ENCODE measurements at regions not wholly inside any gene's neighbourhood (a gene's known extent, or its start where the extent isn't known, plus 50 kb on each side); places are given as distances from the start of the nearest gene placed in this dataset.

DNA sequence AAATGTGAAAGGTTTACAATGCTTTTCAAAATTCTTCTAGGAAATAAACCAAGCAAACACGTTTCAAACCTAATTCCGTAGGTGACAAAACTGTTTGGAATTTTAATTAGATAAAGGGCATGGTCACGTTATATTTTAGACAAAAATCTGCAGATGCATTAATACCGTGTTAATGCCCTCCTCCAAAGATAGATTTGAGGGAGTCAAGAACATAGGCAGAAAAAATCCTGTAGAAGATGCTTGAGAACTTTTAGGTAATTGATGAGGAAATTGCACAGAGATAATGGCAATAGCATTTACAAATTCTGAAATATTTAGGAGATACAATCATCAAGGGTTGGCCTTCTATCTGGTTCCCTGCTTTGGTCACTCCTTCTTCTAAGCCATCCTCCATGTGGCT lies 212.6 kb downstream of the TMTC3 start:
- POLR2A ChIA-PET, result no interaction called here
- Histone ChIP-seq H3K36me3 (ENCODE audit: control insufficient read depth in 2 of 2, insufficient read depth in 1 of 2, low read length in 2 of 2) (no peaks in the 10 kb centered on the region), H3K4me3 (ENCODE audit: low read depth, low read length) (no peak overlapping the region), H3K9me3 (ENCODE audit: control insufficient read depth, insufficient read depth, low read depth, low read length) (no peaks in the 10 kb centered on the region), H3K4me1 (ENCODE audit: control insufficient read depth, insufficient read depth, low read length) (no peaks in the 10 kb centered on the region), H3K27ac (ENCODE audit: extremely low read depth, low read depth, low read length) (no peak overlapping the region)
- TF ChIP-seq KLF1 (tag by site-specific recombination; IDR thresholded peaks at IDR 0.05) (no peak), ZBTB17 (tag by site-specific recombination; IDR thresholded peaks at IDR 0.05) (no peak), BCL11B (tag by site-specific recombination; IDR thresholded peaks at IDR 0.05; ENCODE audit: low read depth) (no peak), GLI4 (tag by site-specific recombination; IDR thresholded peaks at IDR 0.05) (no peak), ZNF184 (tag by site-specific recombination; IDR thresholded peaks at IDR 0.05) (no peak), KLF7 (tag by site-specific recombination; IDR thresholded peaks at IDR 0.05; ENCODE audit: borderline replicate concordance) (no peak), ZNF341 (tag by site-specific recombination; IDR thresholded peaks at IDR 0.05; ENCODE audit: low read depth) (no peak), ZNF514 (tag by site-specific recombination; IDR thresholded peaks at IDR 0.05) (no peak), ZNF792 (tag by site-specific recombination; IDR thresholded peaks at IDR 0.05) (no peak), ZBTB21 (tag by site-specific recombination; IDR thresholded peaks at IDR 0.05) (no peak), ZNF23 (tag by site-specific recombination; IDR thresholded peaks at IDR 0.05; ENCODE audit: borderline replicate concordance) (no peak)
- TF ChIP-seq, protein P1, sequence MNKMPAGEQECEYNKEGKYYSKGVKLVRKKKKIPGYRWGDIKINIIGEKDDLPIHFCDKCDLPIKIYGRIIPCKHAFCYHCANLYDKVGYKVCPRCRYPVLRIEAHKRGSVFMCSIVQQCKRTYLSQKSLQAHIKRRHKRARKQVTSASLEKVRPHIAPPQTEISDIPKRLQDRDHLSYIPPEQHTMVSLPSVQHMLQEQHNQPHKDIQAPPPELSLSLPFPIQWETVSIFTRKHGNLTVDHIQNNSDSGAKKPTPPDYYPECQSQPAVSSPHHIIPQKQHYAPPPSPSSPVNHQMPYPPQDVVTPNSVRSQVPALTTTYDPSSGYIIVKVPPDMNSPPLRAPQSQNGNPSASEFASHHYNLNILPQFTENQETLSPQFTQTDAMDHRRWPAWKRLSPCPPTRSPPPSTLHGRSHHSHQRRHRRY (tag by site-specific recombination; IDR thresholded peaks at IDR 0.05), result no peak
- TF ChIP-seq, protein P2, sequence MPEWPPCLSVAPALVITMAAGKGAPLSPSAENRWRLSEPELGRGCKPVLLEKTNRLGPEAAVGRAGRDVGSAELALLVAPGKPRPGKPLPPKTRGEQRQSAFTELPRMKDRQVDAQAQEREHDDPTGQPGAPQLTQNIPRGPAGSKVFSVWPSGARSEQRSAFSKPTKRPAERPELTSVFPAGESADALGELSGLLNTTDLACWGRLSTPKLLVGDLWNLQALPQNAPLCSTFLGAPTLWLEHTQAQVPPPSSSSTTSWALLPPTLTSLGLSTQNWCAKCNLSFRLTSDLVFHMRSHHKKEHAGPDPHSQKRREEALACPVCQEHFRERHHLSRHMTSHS (tag by site-specific recombination; IDR thresholded peaks at IDR 0.05), result no peak
- TF ChIP-seq, protein P3, sequence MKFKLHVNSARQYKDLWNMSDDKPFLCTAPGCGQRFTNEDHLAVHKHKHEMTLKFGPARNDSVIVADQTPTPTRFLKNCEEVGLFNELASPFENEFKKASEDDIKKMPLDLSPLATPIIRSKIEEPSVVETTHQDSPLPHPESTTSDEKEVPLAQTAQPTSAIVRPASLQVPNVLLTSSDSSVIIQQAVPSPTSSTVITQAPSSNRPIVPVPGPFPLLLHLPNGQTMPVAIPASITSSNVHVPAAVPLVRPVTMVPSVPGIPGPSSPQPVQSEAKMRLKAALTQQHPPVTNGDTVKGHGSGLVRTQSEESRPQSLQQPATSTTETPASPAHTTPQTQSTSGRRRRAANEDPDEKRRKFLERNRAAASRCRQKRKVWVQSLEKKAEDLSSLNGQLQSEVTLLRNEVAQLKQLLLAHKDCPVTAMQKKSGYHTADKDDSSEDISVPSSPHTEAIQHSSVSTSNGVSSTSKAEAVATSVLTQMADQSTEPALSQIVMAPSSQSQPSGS (tag by site-specific recombination; IDR thresholded peaks at IDR 0.05; ENCODE audit: low read depth), result no peak
- TF ChIP-seq, protein P4, sequence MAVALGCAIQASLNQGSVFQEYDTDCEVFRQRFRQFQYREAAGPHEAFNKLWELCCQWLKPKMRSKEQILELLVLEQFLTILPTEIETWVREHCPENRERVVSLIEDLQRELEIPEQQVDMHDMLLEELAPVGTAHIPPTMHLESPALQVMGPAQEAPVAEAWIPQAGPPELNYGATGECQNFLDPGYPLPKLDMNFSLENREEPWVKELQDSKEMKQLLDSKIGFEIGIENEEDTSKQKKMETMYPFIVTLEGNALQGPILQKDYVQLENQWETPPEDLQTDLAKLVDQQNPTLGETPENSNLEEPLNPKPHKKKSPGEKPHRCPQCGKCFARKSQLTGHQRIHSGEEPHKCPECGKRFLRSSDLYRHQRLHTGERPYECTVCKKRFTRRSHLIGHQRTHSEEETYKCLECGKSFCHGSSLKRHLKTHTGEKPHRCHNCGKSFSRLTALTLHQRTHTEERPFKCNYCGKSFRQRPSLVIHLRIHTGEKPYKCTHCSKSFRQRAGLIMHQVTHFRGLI (tag by site-specific recombination; IDR thresholded peaks at IDR 0.05), result no peak
- TF ChIP-seq, protein P5, sequence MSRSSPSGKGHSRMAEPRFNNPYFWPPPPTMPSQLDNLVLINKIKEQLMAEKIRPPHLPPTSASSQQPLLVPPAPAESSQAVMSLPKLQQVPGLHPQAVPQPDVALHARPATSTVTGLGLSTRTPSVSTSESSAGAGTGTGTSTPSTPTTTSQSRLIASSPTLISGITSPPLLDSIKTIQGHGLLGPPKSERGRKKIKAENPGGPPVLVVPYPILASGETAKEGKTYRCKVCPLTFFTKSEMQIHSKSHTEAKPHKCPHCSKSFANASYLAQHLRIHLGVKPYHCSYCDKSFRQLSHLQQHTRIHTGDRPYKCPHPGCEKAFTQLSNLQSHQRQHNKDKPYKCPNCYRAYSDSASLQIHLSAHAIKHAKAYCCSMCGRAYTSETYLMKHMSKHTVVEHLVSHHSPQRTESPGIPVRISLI (tag by site-specific recombination; IDR thresholded peaks at IDR 0.05), result no peak
- TF ChIP-seq, protein P6, sequence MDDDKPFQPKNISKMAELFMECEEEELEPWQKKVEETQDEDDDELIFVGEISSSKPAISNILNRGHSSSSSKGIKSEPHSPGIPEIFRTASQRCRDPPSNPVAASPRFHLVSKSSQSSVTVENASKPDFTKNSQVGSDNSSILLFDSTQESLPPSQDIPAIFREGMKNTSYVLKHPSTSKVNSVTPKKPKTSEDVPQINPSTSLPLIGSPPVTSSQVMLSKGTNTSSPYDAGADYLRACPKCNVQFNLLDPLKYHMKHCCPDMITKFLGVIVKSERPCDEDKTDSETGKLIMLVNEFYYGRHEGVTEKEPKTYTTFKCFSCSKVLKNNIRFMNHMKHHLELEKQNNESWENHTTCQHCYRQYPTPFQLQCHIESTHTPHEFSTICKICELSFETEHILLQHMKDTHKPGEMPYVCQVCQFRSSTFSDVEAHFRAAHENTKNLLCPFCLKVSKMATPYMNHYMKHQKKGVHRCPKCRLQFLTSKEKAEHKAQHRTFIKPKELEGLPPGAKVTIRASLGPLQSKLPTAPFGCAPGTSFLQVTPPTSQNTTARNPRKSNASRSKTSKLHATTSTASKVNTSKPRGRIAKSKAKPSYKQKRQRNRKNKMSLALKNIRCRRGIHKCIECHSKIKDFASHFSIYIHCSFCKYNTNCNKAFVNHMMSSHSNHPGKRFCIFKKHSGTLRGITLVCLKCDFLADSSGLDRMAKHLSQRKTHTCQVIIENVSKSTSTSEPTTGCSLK (tag by site-specific recombination; IDR thresholded peaks at IDR 0.05), result no peak
- TF ChIP-seq, protein P7, sequence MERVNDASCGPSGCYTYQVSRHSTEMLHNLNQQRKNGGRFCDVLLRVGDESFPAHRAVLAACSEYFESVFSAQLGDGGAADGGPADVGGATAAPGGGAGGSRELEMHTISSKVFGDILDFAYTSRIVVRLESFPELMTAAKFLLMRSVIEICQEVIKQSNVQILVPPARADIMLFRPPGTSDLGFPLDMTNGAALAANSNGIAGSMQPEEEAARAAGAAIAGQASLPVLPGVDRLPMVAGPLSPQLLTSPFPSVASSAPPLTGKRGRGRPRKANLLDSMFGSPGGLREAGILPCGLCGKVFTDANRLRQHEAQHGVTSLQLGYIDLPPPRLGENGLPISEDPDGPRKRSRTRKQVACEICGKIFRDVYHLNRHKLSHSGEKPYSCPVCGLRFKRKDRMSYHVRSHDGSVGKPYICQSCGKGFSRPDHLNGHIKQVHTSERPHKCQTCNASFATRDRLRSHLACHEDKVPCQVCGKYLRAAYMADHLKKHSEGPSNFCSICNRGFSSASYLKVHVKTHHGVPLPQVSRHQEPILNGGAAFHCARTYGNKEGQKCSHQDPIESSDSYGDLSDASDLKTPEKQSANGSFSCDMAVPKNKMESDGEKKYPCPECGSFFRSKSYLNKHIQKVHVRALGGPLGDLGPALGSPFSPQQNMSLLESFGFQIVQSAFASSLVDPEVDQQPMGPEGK (tag by site-specific recombination; IDR thresholded peaks at IDR 0.05), result no peak
- TF ChIP-seq, protein P8, sequence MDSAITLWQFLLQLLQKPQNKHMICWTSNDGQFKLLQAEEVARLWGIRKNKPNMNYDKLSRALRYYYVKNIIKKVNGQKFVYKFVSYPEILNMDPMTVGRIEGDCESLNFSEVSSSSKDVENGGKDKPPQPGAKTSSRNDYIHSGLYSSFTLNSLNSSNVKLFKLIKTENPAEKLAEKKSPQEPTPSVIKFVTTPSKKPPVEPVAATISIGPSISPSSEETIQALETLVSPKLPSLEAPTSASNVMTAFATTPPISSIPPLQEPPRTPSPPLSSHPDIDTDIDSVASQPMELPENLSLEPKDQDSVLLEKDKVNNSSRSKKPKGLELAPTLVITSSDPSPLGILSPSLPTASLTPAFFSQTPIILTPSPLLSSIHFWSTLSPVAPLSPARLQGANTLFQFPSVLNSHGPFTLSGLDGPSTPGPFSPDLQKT (IDR thresholded peaks at IDR 0.05; ENCODE audit: borderline replicate concordance, low read depth, low read length), result no peak
- CTCF ChIA-PET, result interaction anchor here (0.7 kb wide), 1 partner anchor 285 kb away, joined by 3 read pairs; no protein-coding TSS in a partner anchor
